ENCODE measurements at regions not wholly inside any gene's neighbourhood (a gene's known extent, or its start where the extent isn't known, plus 50 kb on each side); places are given as distances from the start of the nearest gene placed in this dataset.

GRCh38 chr18:27750014-27750413 lies 426.9 kb downstream of the CDH2 start:
- peak; percentile 9 for DNase-seq

- no peak for DNase-seq
Measured at GRCh38 chr18:27749194-27749593, 427.7 kb downstream of the CDH2 start.

DNA sequence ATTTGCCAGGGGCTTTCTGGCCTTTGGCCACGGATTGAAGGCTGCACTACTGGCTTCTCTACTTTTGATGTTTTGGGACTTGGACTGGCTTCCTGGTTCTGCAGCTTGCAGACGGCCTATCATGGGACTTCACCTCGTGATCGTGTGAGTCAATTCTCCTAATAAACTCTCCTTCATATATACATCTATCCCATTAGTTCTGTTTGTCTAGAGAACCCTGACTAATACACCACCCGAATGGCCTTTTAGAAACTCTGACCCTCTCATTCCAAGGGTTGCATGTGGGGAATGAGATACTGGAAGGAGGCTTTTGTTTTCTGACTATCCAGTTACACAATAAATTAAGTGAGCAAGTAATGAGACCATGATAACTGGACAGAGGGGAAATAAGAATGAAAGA lies 430.7 kb downstream of the CDH2 start:
- no peak for DNase-seq

DNA sequence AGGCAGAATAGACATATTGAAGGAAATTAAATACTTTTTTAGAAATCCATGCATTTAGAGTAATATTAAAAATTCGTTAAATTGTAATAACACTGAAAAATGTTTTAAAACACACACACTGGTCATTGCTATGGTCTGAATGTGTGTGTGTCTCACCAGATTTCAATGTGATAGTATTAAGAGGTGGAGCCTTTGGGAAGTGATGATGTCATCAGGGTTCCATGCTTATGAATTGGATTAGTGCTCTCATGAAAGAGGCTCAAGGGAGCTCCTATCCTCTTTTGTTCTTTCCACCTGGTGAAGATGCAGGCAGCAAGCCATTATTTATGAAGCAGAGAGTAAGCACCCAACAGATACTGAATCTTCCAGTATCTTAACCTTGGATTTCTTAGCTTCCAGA lies 441.8 kb downstream of the CDH2 start:
- no peak for DNase-seq

DNA sequence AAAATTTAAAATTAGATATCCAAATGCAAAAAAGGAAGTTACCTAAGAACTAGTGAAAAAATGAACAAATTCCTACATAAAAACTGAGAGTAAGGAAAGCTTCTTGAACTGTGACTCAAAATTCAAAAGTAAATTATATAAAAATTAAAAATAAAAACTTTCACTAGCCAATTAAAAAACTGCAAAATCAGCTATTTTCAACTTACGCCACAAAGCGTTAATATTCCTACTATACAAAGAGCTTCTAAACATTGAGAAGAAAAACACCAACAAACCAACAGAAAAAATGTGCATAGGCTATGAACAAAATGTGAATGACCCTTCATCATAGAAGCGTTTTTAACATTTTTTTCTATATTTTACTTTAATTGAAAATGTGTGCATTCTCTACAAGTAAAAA lies 445.7 kb downstream of the CDH2 start:
- DNase-seq = no peak

DNA sequence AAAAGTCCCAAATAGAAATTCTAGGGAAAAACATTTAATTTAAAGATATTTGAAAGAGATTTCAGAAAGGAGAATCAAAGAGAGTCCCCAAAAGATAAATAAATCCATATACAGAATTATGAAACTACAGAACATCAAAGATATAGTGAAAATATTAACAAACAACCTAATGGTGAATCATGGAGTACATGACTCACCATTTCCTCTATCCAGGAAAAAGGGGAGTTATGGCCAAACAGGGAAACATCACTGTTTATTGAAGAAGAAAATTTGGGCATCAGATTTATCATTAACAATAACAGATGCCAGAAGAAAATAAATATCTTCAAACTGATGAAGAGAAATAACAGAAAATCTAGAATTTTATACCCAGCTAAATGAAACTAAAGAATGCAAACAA lies 448.3 kb downstream of the CDH2 start:
- DNase-seq = no peak

DNA sequence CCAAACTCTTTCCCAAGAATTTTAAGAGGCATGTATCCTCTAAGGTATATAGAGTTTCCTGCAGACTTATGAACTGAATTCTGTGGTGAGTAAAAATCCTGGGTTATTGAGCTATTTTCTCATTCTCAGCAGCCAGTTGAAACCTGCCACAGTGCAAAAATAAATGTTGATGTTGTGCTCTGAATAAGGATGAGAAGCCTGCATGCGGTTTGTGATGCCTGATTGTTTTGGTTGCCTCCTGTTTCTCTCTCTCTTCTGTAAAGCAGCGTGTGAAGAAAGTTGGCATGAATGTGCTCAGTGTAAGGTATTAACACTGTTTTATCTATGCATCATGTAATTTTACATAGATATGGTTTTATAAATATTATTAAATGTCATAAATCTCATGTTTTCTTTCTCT lies 452.6 kb downstream of the CDH2 start:
- no peak for DNase-seq

- DNase-seq = no peak
Measured at GRCh38 chr18:27723168-27723567, 453.8 kb downstream of the CDH2 start.

- no peak for DNase-seq
Measured at GRCh38 chr18:27719680-27720079, 457.2 kb downstream of the CDH2 start.

DNA sequence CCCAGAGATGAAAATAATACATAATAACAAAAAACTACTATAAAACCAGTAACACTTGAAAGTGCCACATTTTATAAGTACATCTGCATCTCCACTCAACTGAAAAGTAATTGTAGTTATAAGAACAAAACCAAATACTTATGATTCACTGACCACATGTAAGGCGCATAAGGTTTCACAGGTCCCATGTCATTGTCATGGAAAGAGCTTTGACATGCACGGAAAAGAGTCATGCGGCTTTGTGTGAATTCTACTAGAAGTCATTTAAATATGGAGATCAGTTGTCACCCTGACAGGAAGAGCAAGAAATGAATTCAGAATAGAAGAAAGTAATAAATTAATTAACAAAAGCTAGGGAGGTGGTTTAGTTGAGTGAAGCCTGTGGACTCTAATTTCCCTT lies 459.1 kb downstream of the CDH2 start:
- DNase-seq = no peak

DNA sequence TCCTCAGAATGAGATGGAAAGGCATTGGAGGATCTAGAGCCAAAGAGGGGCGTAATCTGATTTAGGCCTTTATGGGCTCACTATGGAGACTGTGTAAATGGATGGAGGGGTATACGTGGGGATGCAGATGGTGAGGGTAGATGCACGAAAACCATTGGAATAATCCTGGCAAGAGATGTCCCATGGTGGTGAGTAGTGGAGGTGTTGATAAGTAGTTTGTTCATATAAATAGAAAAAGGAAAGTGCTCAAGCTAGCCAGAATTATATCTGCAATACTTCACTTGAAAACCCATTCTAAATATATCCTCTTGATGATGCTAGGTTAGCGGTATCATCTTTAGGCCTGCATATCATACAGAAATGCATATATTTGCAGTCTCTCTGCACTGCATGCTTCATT lies 459.7 kb downstream of the CDH2 start:
- no peak for DNase-seq

DNA sequence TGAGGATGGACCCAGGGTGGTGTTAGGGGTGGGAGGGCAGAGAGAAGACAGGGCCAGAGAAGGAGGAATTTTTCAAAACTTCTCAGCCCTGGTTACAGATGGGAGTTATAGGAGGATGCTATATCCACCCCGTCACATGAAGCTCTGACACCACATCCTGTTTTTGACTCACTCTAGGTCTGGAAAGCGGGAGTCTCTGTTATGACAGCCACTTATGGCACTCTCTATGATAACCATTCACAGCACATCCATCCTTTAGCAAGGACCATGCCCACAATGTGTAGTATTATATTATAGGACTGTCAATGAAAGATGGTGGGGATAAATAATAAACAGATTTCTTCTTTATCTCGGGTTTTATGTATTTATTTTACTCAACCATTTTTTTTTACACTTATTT lies 461.2 kb downstream of the CDH2 start:
- no peak for DNase-seq

- DNase-seq = peak; percentile 89
Measured at GRCh38 chr18:27713738-27714095, 463.2 kb downstream of the CDH2 start.

DNA sequence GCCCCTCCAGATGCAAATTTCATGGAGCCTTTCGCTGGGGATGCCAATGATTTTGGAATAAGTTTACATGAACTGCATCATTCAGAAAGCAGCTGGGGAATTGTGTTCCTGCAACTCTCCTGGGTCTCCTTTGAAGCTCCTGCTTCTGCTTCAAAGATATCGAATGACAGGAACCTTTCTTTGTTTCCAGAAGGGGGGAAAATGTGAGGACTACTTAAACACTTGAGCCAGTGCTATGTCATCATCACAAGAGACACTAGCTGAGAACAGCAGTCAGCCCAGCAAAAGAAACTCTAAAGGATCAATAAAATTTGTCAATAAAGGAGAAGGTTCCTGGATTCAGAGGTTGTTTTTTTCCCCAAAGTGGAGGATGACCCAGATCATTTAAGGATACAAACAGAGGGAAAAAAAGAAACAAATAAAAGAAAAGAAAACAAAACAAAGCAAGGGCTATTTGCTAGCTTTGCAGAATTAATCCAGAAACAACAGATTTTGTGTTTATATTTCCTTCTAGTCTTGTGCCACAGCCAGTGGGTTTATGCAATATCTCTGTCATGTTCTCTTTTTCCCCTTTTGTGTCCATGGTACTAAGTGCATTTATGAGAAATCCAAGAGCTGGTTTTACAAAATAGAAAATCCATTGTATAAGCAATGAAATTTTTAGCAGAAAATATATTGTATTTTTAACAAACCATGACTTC lies 463.7 kb downstream of the CDH2 start:
- peak; percentile 98 for DNase-seq

DNA sequence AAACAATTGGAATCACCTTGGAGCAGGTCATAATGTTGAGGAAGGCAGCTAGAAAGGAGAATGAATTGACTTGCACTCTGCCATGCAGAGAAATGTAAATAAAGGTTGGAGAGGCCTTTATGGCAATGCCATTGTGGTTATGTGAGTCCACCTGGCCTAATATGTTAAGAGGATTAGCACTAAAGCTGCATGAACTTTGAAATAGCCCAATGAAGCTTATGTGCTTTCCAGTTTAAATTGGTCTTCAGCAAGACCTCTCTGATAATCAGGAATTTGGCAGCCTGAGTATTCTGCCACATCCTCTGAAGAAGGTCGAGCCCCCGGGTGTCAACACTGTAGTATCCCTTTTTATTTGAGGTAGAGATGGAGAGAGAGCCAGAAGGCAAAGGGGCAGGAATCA lies 464.9 kb downstream of the CDH2 start:
- no peak for DNase-seq

DNA sequence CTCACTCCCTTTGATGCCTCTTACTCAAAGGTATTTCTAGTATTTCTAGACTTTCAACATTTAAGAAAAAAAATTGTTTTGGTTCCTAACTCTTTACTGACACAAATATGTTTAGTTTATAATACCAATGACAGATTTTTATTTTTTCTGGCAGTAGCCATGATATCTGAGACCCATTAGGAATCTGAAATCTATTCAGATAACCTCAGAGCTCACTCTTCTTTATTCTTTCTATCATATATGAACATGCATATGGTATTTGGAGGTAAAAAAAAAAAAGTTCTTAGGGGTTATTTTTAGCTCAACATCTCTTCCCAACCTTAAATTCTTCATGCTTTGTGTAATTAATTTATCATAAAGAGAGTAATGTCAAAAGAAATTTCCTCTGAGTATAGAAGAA lies 465.5 kb downstream of the CDH2 start:
- DNase-seq = no peak

- DNase-seq = no peak
Measured at GRCh38 chr18:27709344-27709743, 467.6 kb downstream of the CDH2 start.

- no peak for DNase-seq
Measured at GRCh38 chr18:27707201-27707600, 469.7 kb downstream of the CDH2 start.

- DNase-seq = peak; percentile 65
Measured at GRCh38 chr18:27704736-27705361, 472.1 kb downstream of the CDH2 start.

DNA sequence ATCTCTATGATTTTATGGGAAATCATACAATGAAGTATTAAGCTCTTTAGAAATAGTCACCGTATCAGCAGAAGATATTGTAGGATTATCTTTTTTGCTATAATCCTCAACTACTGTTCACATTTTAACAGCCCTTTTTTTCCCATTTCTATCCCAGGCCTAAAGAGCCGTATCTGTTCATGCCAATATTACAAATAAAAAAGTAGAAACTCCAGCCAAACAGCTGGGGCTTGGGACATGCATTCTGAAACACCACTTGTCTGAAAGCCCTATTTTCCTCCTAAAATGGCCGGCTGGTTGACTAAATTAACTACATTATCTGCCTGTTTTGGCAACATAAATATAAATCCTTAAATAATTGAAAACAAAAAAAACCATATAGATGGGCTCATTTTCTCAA lies 477.8 kb downstream of the CDH2 start:
- DNase-seq = no peak

DNA sequence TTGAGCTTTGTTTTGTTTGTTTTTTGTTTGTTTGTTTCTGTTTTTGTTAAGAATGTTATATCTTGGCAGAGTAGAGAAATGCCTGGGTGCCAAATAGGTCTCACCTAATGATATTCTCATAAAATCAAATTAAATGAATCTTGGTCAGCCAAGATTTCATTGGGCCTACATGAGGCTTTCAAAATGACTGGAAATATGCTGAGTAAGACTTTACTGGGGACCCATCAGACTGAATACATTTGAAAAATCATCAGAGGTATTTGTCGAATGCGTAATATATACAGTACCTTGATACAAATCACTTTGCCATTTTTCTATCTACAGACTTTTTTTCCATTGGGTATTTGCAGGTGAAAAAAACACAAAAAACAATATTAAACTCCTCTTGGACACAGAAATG lies 480.8 kb downstream of the CDH2 start:
- DNase-seq = no peak

GRCh38 chr18:27695503-27695902 lies 481.4 kb downstream of the CDH2 start:
- DNase-seq = no peak

DNA sequence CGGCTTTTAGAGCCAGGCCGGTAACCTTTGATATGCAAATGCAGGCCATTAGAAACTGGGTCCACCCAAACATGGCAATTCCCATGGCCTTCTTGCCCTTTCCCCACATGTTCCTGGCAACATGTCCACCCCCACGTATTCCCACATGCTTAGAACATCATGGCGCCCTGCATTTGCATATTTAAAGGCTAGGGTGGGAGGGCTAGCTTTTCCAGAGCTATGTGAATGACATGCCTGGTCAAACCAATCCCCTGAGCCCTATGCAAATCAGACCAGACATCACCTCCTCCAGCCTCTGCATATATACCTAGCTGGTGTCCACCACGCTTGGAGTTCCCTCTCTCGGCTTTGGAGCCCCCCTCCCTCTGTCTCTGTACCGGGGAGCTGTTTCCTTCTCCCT lies 481.9 kb downstream of the CDH2 start:
- DNase-seq = no peak

DNA sequence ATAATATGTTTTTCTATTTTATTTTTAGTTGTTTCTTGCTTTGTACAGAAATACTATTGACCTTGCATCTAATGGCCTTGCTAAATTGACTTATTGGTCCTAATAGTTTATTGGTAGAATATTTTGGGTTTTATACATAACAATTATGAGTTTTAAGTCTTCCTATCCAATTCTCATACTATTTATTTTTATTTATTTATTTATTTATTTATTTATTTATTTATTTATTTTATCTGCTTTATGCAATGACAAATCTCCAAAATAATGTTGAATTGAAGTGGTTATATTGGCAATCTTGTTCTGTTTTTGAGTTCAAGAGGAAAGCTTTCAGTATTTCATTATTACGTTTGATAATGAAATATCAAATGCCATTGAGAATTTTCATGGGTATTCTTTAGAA lies 488.3 kb downstream of the CDH2 start:
- no peak for DNase-seq

- no peak for DNase-seq
Measured at GRCh38 chr18:27687351-27687979, 489.5 kb downstream of the CDH2 start.
